ENCODE measurements at regions not wholly inside any gene's neighbourhood (a gene's known extent, or its start where the extent isn't known, plus 50 kb on each side); places are given as distances from the start of the nearest gene placed in this dataset.

DNA sequence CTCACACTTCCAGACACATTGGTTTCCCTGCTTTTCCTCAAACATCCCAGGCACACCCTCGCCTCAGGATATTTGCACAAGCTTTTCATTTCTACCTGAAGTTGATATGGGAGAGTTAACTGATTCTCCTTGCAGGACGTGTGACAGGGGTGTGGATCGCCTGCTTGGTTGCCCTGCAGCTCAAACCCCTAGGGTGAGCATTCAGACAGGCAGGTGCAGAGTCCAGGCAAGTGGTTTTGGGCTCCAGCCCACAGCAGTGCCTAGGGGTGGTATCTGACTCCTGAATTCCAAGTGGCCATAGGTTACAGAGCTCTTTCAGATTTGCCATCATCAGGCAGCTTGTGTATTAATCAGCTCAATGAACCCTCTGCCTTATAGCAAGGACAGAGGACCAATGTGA is 1104.2 kb upstream of the IGFBP7 start:
- DNase-seq (ENCODE audit: low read depth in 2 of 3, low spot score in 1 of 3) = no peak

DNA sequence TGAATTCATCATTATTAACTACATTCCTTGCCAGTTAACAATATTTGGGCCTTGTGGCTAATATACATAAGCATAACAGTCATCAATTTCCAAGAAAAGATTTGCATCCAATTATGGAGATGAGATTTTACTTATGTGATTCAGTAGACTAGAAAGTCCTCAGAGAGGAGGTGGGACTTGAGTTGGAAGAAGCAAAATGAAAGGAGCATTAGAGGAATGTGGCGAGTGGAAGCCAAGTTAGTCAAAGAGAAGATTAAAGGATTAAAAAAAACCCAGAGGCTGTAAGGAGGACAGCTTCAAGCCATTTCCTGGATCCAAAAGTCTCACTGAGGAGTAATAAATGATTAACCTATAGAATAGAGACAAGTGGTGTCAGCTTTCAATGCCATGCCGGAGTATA is 1099.4 kb upstream of the IGFBP7 start:
- no peak for DNase-seq (ENCODE audit: low read depth in 2 of 3, low spot score in 1 of 3)

DNA sequence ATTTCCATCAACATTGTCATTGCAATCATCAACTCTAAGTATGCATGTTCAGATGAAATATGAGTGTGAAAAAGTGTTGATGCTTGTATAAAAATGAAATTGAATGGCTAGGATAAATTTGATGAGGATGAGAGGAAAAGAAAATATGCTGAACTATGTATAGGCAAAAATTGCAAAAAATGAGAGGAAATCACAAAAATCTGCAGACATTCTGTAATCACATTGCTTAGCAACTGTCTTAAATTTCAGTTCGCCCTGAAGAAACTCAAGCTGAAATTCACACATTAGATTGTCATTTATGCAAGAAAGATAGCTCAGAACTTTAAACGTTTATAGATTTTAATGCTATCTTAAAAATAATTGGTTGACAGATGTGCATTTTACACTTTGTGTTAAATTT is 1098.8 kb upstream of the IGFBP7 start:
- DNase-seq (ENCODE audit: low read depth in 2 of 3, low spot score in 1 of 3) = no peak

DNA sequence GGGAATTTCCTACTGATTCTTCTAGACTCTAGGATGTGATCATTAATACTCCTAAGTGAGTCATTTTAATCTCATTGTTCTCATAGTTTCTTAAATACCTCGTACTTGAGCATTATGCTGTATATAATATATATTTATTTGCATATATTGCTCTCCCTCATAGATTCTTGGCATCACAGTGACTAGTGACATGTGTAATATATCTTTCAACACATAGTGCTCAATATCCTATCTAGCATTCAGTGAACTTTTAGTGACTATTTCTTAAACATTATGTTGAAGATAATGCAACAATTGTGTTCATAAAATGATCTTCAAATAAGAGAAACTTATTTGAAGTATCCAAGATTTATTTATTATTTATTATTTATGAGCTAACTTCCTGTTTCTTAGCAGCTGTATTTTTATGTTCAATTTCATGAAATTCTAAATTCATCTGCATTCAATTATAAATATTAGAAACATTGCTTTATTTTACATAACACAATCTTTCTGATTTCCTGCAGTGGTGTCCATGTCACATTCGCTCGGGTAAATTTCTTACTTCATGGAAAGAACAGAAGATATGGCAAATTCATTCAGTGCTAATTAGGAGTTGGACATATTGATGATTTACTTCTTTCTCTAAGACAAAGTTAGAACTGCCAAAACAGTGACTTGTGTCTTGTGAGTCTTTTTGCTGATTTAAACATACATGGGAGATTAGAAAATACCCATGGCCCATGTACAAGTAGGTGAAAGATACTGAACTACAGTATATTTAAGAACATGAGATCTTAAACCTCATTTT is 1095.5 kb upstream of the IGFBP7 start:
- no peak for DNase-seq (ENCODE audit: low read depth in 2 of 3, low spot score in 1 of 3)

DNA sequence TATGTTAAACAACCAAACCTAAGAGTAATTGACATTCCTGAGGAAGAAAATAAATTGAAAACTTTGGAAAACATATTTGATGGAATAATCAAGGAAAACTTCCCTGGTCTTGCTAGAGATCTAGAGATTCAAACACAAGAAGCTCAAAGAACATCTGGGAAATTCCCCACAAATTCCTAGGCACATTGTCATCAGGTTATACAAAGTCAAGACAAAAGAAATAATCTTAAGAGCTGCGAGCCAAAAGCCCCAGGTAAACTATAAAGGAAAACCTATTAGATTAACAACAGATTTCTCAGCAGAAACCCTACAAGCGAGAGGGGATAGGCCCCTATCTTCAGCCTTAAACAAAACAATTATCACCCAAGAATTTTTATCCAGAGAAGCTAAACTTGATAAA is 1082.0 kb upstream of the IGFBP7 start:
- DNase-seq (ENCODE audit: low read depth in 2 of 3, low spot score in 1 of 3) = no peak

DNA sequence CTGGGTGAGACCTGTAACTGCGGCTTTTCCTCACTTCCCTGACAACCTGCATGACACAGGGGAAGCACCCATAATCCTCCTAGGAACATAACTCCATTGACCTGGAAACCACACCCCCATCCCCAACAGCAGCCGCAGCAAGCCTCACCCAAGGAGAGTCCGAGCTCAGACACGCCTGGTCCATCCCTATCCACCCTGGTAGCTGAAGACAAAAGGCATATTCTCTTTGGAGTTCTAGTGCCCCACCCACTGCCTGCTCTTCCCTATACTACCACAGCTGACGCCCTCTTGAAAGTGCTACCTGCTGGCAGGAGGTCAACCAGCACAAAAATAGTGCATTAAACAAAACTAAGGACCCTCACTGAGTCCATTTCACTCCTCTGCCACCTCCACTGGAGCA is 1080.9 kb upstream of the IGFBP7 start:
- no peak for DNase-seq (ENCODE audit: low read depth in 2 of 3, low spot score in 1 of 3)

DNA sequence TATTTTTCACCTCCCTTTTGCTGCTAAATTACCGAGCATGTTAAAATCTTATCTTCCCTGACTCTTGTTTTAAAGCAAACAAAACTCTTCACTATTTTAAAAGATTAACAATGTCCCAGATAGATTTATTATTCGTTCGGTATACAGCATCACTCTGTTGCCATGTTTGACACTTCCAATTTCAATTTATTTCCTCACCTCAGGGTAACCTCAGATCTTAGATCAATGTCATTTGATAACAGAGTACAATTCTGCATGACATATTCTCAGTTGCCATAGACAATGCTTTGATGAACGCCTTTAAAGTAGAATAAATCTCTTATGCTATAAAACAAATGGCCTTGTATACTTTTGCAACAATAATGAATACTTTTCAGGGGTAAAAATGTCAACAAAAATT is 1078.1 kb upstream of the IGFBP7 start:
- no peak for DNase-seq (ENCODE audit: low read depth in 2 of 3, low spot score in 1 of 3)

DNA sequence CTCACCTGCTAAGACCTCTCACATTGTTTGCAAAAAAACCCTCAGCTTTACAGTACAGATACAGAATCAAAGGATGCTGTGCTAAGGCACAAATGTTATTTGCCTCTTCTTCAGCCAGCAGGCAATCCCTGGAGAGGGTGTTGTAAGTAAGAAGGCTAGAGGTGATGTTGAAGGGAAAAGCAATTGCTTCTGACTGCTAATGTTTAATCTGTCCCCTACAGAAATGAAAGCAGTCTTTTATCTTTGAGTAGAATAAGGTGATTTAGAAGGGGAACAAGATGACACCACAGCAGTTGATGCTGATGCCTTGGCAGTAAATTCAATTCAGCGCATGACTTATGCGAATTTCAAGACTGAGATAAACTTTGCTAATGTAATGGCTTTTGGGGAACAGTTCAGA is 1064.8 kb upstream of the IGFBP7 start:
- DNase-seq (ENCODE audit: low read depth in 2 of 3, low spot score in 1 of 3) = no peak

DNA sequence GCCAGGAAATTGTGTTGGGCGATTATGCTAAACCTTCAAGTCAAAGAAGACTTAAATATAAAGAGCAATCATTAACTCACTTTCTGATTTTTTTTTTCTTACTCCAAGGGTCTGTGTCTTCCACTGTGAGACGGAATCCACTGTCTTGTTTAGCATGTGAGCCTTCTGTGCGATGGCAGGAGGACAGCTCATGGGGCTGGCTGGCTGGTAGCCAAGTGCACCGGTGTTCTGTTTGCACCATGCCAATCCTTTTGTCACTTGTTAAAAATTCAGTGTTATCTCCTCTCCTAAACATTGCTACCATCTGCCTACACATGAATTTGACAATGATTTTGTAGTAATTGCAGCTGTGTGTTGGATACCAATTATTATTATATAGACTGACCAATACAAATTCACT is 1056.3 kb upstream of the IGFBP7 start:
- no peak for DNase-seq (ENCODE audit: low read depth in 2 of 3, low spot score in 1 of 3)

DNA sequence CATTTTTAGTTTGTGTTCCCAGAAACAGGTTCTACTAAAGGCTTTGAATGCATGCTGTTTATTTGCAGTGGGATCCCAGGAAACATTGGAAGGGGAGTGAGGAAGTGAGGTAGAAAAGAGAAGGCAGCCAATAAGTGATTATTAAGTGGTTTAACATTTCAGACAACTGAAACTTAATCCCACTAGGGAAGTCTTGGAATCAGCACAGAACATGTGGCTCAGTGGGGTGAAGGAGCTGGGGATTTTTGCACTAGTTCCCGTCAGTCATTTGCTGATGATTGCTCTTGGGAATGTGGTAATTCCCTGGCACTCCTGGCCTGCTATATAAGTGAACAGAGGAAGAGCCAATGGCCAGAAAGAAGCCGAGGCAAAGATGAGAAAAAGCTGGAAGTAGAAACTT is 1053.0 kb upstream of the IGFBP7 start:
- no peak for DNase-seq (ENCODE audit: low read depth in 2 of 3, low spot score in 1 of 3)

DNA sequence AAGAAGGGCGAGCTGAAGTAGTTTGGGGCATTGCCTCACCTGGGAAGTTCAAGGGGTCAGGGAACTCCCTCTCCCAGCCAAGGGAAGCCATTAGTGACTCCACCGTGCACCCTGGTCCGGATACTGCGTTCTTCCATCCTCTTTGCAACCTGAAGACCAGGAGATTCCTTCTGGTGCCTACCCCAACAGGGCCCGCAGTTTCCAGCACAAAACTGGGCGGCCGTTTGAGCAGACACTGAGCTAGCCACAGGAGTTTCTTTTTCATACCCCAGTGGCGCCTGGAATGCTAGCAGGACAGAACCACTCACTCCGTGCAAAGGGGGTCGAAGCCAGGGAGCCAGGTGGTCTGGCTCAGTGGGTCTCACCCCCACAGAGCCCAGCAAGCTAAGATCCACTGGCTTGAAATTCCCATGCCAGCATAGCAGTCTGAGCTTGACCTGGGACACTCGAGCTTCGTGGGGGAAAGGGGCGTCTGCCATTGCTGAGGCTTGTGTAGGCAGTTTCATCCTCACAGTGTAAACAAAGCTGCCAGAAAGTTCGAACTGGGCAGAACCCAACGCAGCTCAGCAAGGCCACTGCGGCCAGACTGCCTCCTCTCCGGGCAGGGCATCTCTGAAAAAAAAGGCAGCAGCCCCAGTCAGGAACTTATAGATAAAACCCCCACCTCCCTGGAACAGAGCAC is 1039.4 kb upstream of the IGFBP7 start:
- no peak for DNase-seq (ENCODE audit: low read depth in 2 of 3, low spot score in 1 of 3)

DNA sequence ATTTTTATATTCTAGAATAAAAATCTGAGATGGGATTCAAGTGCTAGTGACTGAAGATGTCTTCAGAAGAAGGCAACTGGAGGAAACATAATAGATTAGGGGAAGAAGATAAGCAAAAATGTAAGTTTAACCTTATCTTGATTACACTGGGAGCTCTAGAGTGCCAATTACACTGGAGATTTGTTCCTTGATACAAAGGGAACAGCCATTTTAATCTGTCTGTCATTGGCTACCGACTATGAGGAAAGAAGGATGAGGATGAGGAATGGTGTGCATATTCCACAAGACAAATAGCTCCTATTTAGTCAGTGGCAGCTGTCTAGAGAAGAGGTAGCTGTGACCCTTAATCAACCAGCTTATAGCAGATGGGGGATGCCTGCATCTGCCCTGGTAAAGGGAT is 1034.5 kb upstream of the IGFBP7 start:
- DNase-seq (ENCODE audit: low read depth in 2 of 3, low spot score in 1 of 3) = no peak

DNA sequence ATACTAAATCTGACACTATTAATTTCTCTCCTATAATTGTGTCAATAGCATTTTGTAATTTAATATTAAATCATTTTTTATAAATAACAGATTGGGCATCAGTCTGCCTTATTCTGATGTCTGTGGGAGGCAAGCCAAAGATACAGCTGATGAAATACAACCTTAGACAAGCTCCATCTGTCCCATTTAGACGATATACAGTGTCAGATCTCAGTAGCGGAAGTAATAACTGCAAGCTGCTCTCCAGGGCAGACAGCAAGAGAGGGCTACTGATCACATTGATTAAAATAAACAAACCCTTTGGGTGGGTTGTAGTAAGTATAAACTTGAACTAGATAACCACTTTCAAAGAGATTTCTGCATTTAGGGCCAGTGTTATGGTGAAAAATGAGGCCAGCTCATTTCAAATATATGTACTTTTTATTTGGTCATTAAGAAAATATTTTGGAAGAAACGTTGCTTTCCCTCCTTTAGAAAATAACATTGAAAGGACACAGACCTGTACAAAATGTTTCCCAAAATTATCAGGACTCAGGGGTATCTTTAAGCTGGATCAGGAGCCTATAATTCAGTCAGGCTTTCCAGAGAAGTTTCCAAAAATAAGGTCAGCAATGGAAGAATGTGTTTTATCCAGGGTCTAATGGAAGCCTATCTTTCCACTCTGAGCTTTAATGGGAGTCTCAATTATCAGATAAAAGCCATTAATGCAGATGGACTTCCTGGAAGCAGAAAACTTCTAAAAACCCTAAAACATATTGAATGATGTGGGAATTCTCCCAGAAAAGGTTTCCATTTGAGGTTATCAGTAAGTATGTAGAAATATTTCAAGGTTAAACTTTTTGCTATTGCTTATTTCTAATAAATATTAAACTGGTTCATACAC is 1028.8 kb upstream of the IGFBP7 start:
- no peak for DNase-seq (ENCODE audit: low read depth in 2 of 3, low spot score in 1 of 3)

DNA sequence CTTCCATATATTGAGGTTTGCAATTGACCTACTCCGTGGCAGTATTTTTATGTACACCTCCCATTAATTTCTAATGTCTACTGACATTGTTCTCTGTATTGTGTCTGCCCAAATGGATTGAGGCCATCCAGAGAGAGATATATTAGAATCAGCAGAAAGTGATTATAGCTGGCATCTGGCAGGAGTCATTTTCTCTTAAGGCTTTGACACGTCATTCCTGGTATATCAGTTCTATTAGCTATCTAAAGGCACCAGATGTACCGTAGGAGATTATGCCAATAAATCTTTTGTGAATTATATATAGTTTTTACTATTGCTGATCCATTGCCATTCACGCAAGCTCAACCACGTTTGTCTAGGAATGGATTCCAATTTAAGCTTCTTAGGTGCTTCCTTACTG is 1026.4 kb upstream of the IGFBP7 start:
- no peak for DNase-seq (ENCODE audit: low read depth in 2 of 3, low spot score in 1 of 3)

DNA sequence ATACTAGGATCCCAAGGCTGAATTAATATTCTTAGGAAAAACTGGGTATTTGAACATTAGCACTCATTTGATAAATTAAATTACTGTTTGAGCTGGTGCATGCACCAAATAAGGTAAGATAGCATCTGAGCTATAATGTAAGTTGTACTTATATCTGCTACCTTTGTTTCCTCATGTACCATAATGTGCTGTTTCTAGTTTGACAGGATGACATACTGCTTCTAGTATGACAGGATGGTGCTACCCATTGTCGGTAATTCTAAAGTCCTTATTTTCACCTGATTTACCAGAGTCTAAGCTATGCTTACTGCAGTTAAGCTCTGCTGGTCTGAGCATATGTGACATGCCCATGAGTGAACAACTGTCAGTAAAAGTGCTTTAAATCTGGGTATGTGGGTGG is 1017.5 kb upstream of the IGFBP7 start:
- DNase-seq (ENCODE audit: low read depth in 2 of 3, low spot score in 1 of 3) = no peak

DNA sequence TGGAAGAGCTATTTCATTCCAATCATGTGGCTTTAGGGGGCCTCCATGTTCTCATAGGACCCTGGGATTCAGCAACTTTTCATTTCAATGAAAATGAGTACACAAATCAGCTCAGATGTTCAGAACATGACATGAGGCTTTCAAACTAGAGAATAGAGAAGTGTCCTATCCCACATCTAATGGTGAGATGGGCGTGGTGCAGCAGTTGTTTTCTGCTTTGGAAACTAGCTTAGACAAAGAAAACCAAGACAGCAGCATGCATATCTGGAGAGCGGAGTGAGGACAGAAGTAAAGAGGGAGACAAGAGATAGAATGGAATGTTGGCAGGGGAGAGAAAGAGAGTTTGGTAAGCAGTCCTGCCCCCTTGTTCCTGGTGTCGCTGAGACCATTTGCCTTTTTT is 1009.1 kb upstream of the IGFBP7 start:
- DNase-seq (ENCODE audit: low read depth in 2 of 3, low spot score in 1 of 3) = no peak

DNA sequence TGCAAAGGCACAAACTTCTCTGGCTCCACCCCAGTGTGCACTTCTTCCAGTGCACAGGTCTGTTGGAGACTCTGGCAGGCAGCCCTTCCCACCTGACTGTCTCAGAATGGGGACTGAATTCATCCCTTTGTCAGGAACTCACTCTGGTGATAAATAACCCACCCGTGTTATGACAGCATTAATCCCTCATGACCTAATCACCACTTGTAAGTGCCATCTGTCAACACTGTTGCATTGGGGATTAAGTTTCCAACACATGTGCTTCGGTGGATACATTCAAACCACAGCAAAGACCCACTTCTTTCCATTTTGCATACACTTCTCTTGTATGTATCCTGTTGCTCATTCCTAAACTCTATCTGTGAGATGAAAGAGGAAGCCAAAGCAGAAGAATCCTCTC is 1002.9 kb upstream of the IGFBP7 start:
- no peak for DNase-seq (ENCODE audit: low read depth in 2 of 3, low spot score in 1 of 3)

DNA sequence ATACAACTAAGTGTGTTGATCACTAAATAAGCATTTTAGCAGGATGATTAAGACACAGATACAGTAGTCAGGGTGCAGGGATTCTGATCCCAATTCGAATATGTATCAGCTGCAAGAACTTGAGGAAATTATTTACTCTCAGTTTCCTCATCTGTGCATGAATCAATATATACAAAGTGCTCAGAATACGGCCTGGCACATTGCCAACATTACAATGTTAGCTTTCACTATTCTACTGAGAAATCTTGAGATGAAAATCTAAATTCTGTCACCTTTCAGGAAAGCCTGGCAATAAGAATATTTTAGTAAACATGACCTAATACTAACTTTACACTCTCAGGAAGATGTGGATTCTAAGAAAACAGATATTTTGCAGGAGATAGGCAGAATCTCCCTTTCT is 1001.6 kb upstream of the IGFBP7 start:
- DNase-seq (ENCODE audit: low read depth in 2 of 3, low spot score in 1 of 3) = no peak

DNA sequence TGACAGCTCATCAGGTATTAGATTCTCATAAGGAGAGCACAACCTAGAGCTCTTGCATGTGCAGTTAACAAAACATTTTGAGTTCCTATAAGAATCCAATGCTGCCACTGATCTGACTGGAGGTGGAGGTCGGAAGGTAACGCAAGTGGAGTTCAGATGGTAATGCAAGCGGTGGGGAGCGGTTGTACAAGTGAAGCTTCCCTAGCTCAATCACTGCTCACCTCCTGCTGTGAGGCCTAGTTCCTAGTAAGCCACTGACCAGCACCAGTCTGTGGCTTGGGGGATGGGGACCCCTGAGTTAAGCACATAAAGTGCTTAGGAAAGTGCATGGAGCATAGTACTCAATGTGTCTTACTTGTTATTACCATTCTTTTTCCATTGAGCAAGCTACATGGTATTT is 983.2 kb upstream of the IGFBP7 start:
- DNase-seq (ENCODE audit: low read depth in 2 of 3, low spot score in 1 of 3) = no peak

DNA sequence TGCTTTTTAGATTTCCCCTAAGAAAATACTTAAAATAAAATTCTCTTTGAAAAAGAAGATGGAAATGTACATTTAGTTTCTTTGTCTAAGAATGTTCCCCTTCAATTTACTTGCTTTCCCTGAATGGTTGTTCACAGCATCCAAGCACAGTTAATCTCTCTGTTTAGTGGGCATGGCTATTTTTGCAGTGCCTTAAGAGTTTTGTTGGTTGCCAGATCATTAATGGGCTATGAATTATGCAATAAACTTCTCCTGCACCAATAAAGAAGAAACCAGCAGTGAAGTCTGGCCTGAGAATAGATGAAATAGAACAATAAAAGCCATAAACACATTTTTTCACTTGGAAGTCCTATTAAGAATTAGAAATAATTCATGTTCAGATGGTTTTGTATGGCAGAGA is 980.4 kb upstream of the IGFBP7 start:
- DNase-seq (ENCODE audit: low read depth in 2 of 3, low spot score in 1 of 3) = no peak

DNA sequence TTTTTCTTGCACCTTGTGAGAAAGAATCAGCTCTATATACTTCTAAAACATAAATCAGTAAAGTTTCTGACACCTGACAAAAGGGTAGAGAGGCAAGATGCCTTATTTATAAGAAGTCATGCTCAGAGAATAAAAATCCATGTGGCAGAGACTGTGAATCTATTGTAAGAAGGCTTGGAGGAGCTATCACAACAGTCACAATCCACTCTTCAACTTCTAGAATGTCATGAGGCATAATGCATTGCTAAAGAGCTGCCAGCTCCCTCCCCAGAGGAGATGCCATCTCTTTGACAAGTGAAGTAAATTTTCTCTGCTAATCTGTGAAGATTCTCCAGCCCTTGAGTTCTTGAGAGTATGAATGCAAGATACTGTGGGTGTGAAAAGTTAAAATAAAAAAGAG is 971.2 kb upstream of the IGFBP7 start:
- DNase-seq (ENCODE audit: low read depth in 2 of 3, low spot score in 1 of 3) = no peak

DNA sequence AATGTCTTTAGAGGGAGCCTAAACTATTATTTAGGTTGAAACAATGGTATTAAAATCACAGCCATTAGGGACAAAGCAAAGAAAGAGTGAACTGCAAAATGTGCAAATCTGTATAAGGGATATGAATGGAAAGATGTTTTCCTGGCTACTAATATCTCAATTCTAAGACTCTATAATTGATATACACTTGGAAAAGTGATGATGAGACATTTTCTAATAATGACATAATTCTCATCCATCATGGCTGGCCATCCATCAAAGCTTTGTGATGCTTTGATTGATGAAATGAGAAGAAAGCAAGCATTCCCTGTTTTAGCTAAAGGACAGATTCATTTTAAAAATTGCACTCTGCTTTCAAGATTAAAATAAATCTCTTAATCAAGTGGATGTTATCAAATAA is 965.5 kb upstream of the IGFBP7 start:
- DNase-seq (ENCODE audit: low read depth in 2 of 3, low spot score in 1 of 3) = no peak
